SKM-1 treated with dmso at 0.1 percent for 144 hours (cell line): ENCODE measurements at regions not wholly inside any gene's neighbourhood (a gene's known extent, or its start where the extent isn't known, plus 50 kb on each side); places are given as distances from the start of the nearest gene placed in this dataset.

Source experiments
- DNase-seq: peaks from one replicate; lab custom pipeline; 2025; ENCODE audit not compliant: unreplicated experiment; lab: John Stamatoyannopoulos, UW

GRCh38 chr4:3705236-3705987 lies 60.8 kb upstream of the ADRA2C start:
- DNase-seq, result no peak

- no peak for DNase-seq
These were observed 61.5 kb upstream of the ADRA2C start for GRCh38 chr4:3704669-3705068.

DNA sequence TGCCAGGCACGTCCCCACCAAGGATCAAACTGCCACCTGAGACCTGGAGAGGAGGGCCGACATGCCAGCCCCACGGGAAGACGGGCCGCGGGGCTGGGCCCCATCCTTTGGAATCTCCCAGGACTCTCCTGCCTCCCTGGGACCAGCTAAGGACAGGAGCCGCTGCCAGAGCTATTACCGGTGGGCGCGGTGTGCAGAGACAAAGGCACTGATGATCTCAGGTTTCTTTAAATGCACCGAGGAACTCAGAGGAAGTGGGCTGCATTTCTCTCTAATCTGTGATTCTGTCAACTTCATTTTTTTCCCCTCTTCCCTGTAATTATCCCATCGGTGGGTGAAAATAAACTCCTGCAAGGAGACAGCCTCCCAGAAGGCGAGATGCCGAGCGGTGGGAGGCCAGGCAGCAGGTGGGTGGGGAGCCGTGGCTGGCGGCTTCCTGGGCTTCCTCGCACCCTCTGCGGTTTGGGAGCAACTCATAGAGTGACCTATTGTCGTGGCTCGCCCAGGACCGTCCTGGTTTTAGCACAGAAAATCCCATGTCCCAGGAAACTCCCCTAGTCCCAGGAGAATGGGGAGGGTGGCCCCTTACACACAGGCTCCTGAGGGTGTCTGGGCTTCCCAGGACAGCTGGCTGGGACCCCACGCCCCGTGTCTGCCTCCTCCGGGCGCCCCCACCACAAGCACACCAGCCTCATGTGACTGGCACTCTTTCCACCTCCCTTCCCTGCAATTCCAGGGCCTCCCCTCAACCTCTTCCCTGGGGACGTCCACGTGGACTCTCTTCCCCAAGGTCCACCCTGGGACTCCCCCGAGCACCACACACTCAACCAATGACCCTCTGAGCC lies 62.3 kb upstream of the ADRA2C start:
- no peak for DNase-seq

GRCh38 chr4:3703343-3703676 lies 62.9 kb upstream of the ADRA2C start:
- DNase-seq, result no peak

- no peak for DNase-seq
These were observed 63.5 kb upstream of the ADRA2C start for GRCh38 chr4:3702561-3703221.

DNA sequence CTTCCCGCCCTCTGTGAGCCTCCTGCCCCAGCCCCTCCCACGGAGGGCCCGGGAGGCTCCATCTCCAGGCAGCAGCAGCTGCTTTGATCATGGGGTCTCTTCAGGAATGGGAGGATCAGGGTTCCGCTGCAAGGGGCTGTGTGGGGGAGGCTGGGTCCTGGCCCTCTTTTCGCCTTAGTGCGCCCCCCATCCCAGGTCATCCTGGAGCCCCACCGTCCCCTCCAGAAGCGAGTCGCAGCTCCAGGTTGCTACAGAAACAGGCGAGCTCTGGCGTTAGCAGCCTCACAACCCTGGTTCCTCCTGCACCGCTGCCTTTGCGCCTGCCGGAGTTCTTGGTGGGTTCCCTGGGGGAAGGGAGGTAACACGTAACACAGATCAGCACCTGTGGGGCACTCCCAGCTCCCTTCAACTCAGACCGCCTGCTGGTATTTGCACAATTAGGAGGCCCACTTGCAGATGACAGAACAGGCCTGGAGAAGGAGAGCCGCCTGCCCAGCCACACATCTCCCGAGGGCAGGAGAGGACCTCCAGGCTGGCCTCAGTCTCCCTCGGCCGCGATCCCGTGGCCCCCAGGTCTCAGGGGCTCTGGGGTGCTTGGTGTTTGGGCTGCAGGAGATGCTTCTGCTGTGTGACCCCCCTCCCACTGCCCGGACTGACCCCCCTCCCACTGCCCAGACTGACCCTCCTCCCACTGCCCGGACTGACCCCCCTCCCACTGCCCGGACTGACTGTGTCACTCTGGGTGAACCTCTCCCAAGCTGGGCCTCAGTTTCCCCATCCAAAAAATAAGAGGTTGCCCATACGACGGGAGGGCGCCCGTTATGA lies 64.2 kb upstream of the ADRA2C start:
- no peak for DNase-seq

DNA sequence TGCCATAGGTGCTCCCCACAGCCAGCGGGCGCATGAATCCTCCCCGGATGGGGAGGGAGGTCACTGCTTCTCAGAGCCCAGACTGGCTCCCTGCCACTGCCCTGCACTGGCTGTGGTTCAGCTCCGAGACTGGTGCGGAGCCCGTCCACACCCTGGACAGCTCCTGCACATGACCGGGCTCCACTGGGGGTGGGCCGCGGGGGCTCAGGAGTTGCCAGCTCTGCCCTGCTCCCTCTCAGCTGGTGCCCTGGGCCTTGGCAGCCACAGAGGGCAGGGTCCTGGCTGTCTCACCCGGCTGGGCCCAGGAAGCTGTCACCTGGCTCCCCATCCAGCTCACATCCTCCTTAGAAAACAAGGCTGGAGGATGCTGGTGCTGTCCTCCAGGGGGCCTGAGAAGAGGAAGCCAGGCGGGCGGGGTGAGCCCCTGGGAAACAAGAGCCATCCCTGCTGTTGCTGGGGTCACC lies 64.9 kb upstream of the ADRA2C start:
- DNase-seq, result no peak

GRCh38 chr4:3700736-3701135 lies 65.4 kb upstream of the ADRA2C start:
- no peak for DNase-seq

DNA sequence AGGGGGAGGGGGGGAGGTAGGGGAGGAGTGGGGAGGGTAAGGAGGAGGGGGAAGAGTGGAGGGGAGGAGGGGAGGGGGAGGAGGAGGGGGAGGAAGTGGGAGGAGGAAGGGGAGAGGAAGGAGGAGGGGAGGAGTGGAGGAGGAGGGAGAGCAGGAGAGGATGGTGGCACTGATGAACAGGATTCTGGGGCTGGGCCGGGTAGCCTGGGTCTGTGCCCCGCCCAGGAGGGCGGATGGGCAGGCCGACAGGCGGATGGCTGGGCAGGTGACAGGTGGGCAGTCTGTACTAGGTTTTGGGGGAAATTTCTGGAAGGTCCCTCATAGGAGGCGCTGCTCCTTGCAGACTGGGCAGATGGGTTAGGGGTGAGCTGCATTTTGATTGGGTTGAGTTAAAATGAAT lies 66.0 kb upstream of the ADRA2C start:
- DNase-seq, result no peak

- DNase-seq, result no peak
These were observed 66.5 kb upstream of the ADRA2C start for GRCh38 chr4:3699678-3700077.

- no peak for DNase-seq
These were observed 66.9 kb upstream of the ADRA2C start for GRCh38 chr4:3699261-3699660.

GRCh38 chr4:3697033-3697432 lies 69.2 kb upstream of the ADRA2C start:
- DNase-seq, result no peak

DNA sequence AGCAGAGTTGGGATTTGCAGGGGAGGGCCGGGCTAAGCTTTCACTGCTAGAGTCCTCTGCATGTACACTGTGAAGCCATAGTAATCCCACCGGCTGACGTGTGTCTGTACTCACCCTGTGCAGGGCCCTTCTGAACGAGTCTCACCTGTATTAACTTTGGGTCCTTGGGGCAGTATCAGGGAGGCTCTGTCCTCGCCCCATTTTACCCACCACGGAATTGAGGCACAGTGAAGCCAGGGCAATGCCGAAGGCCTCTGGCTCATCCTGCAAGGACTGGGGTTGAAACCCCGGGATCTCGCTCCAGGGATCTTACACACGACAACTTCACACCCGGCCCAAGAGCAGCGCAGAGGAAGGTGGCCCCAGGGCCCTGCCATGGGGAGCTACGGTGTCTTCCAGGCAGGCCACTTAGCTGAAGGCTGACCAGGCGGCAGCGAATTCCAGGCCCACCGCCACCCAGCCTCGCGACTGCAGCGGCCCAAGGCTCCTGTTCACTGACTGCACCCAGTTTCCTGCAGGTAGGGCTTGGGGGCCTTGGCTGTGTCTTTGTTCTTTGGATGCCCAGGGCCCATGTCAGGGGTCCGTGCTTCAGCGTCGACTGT lies 75.5 kb upstream of the ADRA2C start:
- no peak for DNase-seq

DNA sequence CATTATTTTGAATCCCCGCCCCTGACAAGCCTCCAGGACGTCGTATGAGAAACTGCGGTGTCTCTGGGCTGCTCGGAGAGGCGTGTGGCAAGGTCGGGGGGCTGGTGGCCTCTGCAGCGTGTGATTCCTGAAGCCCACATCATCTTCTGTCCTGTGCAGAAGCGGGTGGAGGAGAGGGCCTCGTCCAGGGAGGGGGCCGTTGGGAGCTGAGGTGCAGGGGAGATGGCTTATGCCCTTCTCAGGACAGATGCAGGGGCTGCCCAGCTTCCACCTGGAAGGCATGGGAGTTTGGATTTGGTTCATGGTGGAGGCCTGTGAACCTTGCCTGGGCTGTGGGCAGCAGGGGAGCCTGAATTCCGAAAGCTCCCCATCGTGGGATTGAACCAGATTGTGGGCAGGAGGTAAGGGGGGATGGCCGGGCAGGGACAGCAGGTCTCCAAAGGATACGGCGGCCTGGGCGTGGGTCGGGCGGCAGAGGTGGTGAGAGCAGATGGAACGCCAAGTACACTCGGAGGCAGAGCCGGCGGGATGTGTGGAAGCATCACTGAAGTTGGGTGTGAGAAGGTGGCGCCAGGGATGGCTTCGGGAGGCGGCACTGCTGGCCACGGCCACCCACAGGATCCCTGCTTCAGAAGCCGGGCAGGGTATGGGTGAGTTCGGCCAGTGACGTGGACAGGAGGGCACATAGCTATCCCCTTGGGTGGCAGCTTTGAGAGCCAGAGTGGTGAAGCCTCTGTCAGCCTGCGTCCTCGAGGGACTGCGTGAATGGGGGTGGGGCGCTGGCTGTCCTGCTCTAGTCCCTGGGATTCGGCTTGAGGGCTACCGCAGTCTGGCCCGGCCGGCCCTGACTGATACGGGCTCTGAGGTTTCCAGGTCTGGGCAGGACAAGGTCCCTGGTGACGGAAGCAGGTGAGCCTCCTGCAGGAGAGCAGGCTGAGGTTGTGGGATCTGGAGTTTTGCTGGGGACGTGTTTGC lies 76.3 kb upstream of the ADRA2C start:
- no peak for DNase-seq

GRCh38 chr4:3689006-3689405 lies 77.2 kb upstream of the ADRA2C start:
- DNase-seq, result no peak

GRCh38 chr4:3688018-3688998 lies 77.9 kb upstream of the ADRA2C start:
- DNase-seq, result no peak

DNA sequence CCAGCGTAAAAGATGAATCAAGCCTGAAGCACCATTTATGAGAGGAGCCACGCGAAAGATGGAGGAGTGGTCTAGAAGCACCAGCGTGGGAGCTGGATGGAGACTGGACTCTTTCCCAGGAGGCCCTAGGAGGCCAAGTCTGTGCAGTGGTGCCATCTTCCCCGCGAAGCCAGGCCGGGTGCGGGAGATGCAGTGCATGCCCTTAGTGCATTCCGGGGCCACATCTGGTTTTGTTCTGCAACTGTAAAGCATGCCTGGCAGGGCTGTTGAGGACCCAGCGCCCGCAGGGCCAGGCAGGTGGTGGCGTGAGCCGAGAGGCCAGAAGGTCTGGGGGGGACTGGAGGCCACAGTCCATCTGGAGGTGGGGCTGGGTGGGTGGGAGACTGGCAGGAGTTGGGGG lies 78.6 kb upstream of the ADRA2C start:
- DNase-seq, result no peak

DNA sequence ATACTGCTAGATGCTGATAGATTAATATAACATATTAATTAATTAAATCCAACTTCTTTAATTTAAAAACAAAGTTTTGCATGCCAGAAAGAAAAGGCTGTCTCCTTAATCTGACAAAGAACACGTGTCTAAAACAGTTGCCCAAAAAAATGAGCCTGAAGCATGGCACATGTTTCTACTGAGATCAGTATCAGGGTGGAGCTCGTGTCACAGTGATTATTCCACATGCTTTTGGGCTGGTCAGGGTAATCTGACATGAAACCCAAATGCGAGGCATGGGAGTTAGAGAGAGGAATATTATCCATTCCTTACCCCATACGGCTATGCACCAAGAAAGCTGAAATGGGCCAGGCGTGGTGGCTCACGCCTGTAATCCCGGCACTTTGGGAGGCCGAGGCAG lies 79.4 kb upstream of the ADRA2C start:
- no peak for DNase-seq
